Heart left ventricle (tissue), 13 donors: ENCODE measurements at regions not wholly inside any gene's neighbourhood (a gene's known extent, or its start where the extent isn't known, plus 50 kb on each side); places are given as distances from the start of the nearest gene placed in this dataset.

Source experiments
- CTCF ChIP-seq, 12 donors: fragments of 200-600 bp; sonication (generic) in 4 of 12; IDR thresholded peaks; one replicate each; pipeline versions ENCODE4 v1.5.0 to v1.8.0; 2018 to 2022; ENCODE audit warnings: antibody characterized with exemption in 12 of 12, mild to moderate bottlenecking in 5 of 12
- POLR2A ChIP-seq, 2 donors: fragments of 450-650 bp; IDR thresholded peaks; one replicate each; pipeline ENCODE4 v1.6.1; 2017; ENCODE audit warnings: antibody characterized with exemption in 2 of 2, mild to moderate bottlenecking in 2 of 2, moderate library complexity in 2 of 2
- donor health status: ischemic (EF 13 %, LVEDD 7.1; RV severe dilation, severe dysfunction).
- donor health status: DM: no; HTN: yes; CAD: no.
- donor health status: DM: no; HTN: no; CAD: no.
- donor health status: ischemic (EF 25% LVEDD 6.9; RV normal size, moderate dysfunction).
- donor health status: ischemic (EF 25% LVEDD 5.7; RV mildly dilated, moderate dysfunction).
- donor health status: ischemic (EF 35%, LVEDD 5.7; RV mildly dilated, moderate dysfunction).
- donor health status: nonischemic (EF 11% LVEDD 7.7; RV severe dilation, severe dysfunction).
- donor health status: DM: yes; HTN: yes; CAD: no.
- donor health status: PGD.
- donor health status: ischemic (EF 29% LVEDD 5.4; RV normal size, mild dysfunction).
- donor health status: nonischemic (EF 23%, LVEDD 6.1; RV moderate dilation, normal function).

DNA sequence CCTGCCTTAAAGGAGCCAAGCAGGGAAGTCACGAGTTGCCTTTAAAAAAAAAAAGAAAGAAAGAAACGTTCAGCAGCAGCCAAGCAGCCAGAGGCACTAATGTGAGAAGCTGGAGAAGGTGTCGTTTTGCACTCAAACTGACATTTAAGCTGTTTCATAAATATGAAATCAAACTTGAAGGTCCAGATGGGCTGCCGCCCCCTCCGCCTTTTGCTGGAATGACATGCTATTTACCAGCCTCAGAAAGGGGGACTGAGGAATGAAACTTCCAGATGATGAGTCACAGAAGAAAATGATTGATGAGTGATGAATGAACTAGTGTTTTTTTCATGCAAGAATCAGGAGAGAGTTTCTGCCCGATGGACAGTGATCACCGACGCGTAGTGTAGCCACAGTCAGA is 396.8 kb downstream of the IGSF11 start:
- TF ChIP-seq CTCF (IDR thresholded peaks at IDR 0.05) (no peak), POLR2A (IDR thresholded peaks at IDR 0.05) (no peak)
